Mucosa of gallbladder (tissue), 1 donor: ENCODE measurements at regions not wholly inside any gene's neighbourhood (a gene's known extent, or its start where the extent isn't known, plus 50 kb on each side); places are given as distances from the start of the nearest gene placed in this dataset.

Experiments used
- DNase-seq: peaks from one replicate; pipeline ENCODE4 v3.0.0-alpha.2; 2020; ENCODE audit warnings: low spot score
- donor health status: DM: no; HTN: no; CAD: no.

DNA sequence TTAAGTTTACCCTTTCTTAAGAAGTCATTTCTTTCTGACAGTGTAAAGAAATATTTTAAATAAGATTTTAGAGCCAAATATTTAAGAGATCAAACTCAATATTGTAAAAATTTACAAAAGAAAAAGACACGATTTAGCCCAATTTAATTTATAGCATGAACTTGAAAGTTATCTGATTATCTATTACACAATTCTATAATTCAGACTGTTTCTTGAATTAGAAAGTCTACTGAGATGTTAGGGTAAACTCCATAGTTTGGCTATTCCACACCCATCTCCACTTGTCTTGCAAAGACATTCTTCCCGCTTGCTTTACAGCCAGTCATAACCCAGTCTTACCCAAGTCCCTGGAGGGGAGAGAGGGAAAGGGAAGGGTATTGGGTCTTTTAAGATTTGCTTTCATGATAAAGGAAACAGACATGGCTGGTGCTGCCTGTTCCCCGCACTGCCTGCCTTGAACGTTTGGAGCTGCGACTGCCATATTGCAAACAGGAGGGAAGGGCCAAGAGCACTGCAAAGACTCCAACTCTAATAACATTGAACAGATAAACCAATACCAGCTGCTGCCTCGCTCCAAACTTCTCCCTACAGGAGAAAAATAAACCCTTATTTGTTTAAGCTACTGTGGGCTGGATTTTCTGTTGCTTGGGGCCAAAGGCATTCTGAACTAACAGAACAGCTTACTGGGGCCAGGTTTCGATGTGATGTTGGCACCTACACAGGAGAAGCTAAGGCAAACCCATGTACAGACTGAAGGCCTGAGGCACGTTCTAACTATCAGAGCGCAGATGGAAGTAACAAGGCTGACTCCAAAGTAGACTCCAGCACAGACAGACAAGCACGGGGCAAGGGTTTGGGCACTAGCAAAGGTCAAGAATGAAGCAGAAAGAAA, 552.3 kb upstream of the JARID2 start:
- no peak for DNase-seq

DNA sequence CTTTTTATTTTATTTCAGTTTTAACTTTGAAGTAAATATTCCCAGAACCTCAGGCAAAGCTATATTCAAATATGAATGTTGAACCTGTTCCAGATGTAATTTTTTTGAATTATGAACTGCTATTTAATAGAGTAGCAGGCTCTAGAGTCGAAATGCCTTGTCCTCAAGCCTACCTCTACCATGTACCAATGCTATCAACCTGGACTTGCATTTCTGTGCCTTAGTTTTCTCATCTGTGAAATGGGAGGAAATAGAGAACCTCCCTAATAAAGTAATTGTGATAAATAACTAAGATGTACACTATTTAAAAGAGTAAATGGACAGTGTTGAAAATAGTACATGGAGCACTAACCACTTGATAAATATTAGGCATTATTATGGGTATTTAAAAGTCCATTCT, 551.6 kb upstream of the JARID2 start:
- DNase-seq: no peak

DNA sequence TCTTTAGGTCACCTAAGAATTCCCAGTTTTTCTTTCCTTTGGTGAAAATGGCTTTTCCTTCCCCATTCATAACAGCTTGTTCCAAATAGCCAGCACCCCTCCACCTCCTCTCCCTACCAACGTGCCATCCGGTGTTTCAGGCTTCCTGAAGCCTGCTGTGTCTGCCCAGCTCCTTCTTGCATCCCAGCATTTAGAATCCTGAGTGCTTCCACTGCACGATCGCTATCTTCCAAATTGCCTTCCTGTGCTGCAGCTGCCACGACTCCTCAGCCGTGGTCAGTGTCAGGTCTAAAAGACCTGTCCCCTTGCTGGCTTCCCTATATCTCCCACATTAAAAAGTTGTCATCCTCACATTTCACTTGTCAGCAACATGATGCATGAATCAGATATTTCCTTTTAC, 550.3 kb upstream of the JARID2 start:
- no peak for DNase-seq

DNA sequence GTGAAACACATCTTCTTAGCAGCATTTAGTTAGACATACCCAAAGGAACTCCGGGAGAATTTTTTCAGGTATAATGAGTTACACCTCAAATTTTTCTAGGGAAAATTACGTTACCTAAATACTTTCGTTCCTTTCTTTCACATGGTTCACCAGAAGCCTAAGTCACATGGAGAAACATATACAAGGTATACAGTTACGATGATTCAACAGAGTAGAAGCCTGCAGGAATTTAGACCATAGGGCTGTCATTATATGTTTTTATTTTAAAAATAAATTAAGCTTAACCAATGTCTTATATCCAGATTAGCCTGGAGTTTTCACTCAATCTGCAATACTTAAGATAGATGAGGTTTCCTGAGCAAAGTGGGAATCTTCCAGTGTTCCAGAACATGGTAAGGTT, 549.5 kb upstream of the JARID2 start:
- no peak for DNase-seq

DNA sequence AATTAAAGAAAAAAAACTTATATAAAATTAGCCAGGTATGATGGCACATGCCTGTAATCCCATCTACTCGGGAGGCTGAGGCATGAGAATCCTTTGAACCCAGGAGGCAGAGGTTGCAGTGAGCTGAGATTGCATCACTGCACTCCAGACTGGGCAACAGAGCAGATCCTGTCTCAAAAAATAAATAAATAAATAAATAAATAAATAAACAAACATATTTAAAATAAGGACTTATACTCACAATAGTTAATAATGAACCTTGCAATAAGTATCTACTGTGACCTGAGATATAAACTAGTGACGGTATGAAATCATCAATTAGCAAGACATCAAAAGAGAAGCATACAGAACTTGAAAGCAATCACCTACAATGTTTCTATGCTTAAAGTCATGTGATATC, 548.4 kb upstream of the JARID2 start:
- no peak for DNase-seq

DNA sequence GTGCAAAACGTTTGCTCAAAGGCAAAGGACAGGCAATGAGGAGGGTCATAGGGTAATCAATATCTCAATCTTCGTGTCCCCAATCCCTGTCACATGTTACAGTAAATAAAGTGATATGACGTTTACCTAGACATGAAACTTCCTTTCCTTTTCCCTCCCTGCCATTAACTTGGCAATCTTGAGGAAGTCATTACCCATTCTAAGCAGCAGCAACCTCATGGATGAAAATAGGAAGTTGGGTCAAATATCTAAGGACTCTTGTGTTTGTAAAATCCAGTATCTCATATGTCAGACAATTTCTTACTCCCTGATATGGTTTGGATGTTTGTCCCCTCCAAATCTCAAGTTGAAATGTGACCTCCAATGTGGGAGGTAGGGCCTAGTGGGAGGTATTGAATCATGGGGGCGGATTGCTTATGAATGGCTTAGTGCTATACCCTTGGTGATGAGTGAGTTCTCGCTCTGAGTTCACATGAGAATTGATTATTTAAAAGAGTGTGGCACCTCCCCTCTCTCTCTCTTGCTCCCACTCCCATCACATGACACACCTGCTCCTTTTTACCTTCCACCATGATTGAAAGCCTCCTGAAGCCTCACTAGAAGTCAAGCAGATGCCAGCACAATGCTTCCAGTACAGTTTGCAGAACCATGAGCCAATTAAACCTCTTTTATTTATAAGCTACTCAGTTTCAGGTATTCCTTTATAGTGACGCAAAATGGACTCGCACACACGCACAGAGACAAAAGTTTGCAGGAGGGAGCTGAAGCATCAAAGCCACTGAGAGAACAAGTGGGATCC, 545.9 kb upstream of the JARID2 start:
- DNase-seq: no peak

DNA sequence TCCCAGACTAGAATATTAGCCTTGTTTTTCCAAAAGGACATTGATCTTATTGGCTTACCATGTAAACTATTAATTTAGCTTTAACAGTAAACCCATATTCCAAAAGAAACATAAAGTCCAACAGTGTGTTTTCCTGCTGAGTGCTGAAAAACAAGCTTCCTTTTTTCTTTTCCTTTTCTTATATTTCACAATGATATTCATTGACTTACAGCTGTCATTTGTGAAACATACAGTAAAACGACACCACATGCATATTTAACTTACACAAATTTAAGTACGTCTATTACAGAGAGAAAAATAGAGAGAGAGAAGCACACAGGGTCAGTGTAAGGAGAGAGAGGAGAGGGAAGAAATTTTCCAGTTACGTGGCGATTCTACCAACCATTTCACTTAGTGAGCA, 543.9 kb upstream of the JARID2 start:
- DNase-seq: no peak

DNA sequence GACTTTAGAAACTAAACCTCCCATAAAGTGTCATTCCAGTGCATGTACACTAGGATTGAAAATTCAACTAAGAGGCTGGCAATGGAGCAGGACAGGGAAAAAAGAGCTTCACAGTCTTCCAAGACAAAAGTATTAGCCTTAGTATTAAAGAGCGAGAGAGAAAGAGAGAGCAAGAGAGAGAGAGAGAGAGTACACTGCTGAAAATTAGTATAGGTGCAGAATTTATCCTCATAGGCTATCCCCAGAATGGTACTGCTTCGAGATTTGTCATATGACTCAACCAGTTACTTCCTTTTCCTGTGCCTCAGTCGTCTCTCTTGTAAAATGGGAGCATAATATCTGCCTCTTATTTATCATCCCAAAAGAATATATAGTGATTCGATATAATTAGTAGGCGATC, 543.2 kb upstream of the JARID2 start:
- no peak for DNase-seq

DNA sequence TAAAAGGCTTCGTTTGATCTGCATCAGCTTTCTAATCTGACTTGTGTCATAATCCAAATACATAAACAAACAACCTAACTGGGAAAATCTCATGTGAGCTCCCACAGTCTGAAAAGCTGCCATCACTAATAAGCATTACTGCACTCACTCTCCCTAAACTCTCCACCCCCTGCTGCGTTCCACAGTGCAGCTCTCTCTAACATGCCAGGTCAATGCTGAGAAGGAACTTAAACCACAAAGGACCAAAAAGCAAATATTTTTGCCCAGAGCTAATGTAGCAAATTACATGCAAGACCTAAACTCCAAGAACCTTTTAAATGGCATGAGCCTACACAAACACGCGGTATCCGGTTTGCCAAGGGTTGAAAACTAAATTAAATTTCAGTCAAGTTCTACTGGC, 542.3 kb upstream of the JARID2 start:
- no peak for DNase-seq

DNA sequence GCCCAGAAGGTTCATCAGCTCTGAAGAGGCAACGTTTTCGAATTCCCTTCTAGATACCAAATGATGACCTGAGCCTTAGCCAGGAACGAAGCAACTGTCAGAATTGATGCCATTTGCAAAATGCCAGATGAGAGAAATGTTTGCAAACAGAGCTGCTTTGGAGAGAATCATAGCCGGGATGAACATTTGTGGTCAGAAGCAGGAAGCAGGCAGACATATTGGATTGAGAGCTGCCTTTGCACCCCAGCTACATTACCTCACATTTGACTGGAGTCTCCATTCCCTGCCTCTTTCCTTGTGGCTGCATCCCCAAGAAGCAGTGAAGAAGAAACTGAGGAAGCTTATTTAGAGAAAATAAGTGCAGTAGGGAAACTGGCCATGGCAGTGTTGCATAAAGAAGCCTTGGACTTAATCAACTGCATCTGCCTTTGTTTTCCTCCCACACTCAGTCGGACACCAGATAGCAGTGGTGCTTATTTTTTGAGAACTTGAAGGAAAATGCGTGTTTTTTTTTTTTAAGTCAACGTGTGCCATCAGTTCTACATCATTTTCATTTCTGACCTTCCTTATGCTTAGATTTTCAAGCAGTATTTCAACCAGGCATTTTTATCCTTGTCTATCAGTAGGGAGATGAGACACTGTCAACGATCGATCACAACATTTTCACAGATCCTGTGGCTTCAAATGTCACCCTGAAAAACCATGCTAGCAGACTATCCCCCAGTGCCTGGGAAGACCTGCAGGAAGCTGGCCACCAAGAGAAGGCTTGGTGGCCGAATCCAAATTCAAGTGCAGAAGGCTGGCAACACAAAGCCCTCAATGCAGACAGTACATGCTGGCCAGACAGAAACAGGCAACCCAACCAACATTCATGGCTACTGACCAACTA, 541.2 kb upstream of the JARID2 start:
- DNase-seq: no peak

DNA sequence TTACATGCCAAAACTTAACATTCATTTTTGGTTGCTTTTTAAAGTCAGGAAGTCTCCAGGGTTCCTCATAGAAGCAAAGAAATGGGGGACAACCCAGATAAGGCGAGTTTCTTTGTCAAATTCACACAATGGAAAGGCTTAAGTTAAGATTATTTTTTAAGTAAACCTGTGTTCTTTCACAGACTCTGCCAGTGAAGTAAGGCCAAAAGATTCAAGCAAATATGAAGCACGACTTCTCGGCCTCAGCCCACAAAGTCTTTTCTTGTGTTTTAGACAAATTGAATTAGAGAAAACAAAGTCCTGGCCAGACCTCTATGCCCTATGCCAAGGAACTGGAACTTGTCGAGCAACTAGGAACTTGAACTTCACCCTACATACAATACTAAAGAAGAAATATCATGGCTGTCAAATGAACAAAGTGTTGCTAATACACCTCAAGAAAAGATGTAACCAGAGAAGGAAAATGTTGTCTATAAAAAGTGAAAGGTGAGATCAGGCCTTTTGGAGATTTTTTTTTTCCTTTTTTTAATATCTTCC, 540.0 kb upstream of the JARID2 start:
- no peak for DNase-seq

DNA sequence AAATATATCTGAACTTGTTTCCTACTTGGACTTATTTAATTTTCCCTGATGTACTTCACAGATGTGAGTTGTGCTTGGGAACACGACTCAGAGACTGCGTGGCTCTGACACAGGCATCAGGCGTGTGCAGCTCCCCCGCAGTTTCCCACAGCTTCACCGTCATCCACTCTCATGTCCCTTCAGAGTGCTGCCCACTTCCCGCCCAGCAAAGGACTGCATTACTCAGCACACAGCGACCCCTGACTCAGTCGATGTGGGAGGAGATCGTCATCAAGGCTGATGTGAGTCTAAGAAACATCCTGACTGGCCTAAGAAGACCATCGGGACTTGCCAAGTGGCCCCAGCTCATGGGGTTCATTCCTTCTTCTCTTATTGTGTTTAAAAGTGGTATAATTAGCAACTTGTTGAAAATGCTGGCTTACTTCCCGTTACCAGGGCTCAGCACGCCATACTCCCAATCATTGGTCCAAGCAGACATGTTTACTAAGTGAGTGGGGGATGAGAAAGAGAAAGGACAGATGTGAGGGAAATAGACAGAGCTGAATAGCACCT, 539.4 kb upstream of the JARID2 start:
- no peak for DNase-seq

DNA sequence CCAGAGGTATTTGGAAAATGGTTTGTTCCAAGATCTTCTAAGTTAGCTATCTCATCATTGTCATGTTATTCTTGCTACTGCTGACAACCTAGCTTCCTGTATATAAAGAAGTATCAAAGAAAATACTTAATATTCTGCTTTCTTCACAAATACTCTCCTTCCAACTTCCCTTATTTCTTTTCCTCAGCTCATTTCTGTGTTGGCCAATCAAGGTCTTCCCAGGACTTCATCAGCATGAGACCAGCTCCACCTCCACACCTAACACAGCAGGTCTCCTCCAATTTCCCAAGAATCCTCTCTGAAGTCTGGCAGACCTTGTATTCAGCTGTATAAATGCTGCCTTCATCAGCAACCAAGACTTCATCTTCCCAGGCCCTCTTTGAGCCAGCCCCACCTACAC, 538.6 kb upstream of the JARID2 start:
- DNase-seq: no peak

DNA sequence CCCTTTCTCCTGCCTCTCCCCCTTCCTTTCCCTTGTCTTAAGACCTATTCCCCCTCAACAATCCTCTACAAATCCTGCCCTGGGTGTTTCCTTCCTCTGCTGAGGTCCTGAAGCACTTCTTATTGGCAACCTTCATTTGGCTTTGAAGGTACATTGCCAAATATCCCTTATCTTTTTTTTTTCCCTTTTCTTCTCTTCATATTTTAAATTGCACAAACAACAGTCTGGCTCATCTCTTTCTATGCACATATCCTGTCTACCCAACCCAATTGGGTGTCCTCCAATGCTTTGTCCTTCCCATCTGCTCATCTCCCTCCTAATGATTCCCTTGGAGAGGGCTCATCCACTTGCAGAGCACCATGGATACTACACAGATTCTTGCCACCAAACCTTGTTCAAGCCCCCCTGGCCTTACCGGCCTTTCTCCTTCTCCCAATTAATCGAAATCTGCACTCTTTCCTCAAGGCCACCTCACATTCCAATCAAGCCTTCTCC, 537.9 kb upstream of the JARID2 start:
- DNase-seq: no peak

DNA sequence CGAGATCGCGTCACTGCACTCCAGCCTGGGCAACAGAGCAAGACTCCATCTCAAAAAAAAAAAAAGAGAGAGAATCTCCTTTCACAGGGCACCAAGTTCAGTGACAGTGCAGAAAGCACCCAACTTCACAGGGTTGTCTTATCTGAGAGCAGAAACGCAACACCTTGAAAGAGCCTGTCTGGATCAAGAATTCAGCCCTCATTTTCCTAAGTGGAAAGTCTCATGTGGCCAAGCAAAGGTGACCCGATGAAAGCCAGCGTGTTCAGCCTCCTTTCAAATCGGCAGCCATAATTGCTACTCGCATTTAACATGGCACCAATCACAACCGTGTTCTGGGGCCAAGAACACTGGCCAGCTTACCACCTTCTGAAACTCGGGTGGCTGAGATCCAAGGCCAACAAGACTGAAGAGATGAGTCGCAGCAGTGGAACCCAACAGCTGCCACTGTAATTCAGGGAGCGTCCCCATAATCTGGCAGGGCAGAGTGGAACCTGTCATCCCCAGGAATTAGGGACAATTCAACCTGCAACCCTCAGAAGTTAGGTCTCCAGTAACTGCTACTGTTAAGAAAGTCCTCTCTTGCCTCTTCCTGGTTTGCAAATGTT, 536.7 kb upstream of the JARID2 start:
- DNase-seq: no peak

DNA sequence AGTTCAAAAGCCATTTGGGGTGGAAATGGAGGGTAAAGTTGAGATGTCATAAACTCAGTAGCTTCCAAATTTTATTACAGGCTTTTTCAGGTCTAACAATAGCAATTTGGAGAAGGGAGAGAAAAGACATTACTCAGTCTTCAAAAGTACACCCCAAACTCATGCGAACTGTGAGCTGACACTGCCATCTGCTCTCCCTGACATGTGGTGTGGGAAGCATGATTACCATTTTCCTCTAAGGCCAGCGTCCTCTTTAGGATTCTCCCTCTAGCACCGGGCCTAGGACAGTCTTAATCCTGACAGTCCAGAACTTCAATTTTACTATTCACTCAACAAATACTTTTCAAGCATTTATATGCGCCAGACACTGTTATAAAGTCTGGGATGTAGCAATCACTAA, 536.0 kb upstream of the JARID2 start:
- no peak for DNase-seq

DNA sequence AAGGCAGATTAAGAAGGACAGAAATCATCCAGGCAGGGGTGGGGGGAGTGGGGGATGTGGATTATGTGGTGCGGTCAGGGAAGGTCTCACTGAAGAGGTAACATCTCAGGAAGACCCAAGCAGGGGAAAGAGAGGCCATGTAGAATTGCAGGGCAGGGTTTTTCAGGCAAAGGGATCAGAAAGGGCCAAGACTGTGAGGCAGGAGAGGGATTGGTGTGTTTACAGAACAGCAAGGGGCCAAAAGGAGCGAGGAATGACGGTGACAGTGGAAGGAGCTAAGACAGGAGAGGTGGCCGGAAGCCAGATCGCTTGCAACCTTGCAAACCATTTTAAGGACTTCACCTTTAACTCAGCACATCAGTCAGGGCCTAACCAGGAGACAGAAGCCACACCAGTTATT, 535.4 kb upstream of the JARID2 start:
- no peak for DNase-seq

DNA sequence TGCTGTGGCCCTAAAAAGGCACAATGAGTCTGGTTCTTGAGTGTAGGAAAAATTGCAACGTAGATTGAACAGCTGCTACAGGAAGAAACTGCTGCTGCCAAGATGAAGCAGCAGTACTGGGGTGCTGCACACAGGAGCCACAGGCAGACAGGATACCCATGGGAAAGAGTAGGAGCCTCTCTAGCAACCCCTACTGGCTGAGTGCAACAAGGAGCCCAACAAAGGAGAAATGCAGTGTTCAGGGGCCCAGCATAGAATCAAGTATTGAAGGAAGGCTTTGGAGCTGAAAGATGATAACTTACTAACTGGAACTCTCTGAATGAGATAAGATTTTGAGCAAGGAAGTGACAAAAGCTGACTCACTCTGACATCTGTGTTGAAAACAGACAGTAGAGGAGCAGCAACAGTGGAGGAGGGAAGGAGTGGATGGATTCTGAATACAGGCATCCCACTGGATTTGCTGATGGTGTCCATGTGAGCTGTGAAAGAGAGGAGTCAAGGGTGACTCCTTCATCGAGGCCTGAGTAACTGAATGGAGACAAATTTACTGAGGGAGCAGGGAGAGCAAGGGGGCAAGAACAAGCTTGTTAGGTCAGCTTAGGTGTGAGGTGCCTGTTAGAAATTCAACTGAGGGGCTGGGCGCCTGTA, 534.7 kb upstream of the JARID2 start:
- peak; percentile 55 for DNase-seq

DNA sequence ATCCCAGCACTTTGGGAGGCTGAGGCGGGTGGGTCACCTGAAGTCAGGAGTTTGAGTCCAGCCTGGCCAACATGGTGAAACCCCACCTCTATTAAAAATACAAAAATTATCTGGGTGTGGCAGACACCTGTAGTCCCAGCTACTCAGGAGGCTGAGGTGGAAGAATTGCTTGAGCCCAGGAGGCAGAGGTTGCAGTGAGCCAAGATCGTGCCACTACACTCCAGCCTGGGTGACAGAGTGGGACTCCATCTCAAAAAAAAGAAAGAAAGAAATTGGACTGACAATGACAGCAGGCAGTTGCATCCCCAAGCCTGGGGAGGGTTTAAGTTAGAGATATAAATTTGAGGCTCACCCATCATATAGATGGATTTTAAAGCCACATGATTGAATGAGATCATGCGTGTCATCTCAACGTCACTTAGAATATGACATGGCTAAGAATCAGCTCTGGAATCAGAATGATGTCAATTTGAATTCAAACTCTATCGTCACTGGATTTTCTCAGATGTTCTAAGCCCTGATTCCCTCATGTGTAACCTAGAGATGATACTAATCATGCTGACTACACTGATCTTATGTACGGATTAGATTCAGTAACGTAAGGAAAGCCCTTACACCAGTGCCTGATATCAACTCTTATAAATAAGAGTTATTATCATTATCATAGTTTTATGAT, 534.0 kb upstream of the JARID2 start:
- DNase-seq: no peak
